ENCODE measurements at regions not wholly inside any gene's neighbourhood (a gene's known extent, or its start where the extent isn't known, plus 50 kb on each side); places are given as distances from the start of the nearest gene placed in this dataset.

DNA sequence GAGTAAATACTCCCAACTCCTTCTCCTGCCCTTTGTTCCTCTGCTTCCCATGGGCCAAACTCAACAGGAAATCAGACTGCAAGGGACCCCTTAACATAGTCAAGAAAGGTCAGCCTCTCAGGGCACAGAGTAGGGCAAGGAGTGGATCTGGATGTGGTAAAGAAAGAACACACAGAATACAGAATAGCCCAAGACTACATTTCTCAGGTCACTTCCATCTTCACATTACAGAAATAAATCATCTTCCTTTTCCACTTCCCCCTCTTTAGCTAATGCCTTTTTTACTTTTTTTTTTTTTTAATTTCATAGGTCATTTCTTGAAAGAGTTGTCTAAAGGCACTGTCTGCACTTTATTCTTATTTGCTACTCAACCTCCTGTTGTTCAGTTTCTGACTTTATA lies 558.3 kb downstream of the TNS1 start:
- Histone ChIP-seq H3K14ac (ENCODE audit: low read length) (no peak overlapping the region), H2BK12ac (ENCODE audit: low read length) (no peak overlapping the region), H3K9ac (ENCODE audit: low read length) (no peak overlapping the region), H2BK5ac (ENCODE audit: low read depth, low read length, poor library complexity) (no peak overlapping the region), H3K23ac (ENCODE audit: low read length) (no peak overlapping the region), H4K12ac (ENCODE audit: low read depth, low read length) (no peak overlapping the region), H3K4ac (ENCODE audit: low read depth, low read length) (no peak overlapping the region), H3K4me1 (ENCODE audit: control insufficient read depth in 1 of 2, insufficient read depth in 2 of 2, low read length in 2 of 2) (peaks cover 0 to 5% of the 10 kb centered on the region in 2 experiments), H4K8ac (ENCODE audit: low read depth, low read length) (no peak overlapping the region), H3K36me3 (ENCODE audit: control insufficient read depth in 1 of 2, insufficient read depth in 2 of 2, low read length in 2 of 2) (no peaks in the 10 kb centered on the region), H3K4me2 (ENCODE audit: low read length) (no peak overlapping the region), H4K91ac (ENCODE audit: low read depth, low read length) (no peak overlapping the region), H3K79me1 (ENCODE audit: low read length) (peaks cover 2% of the 10 kb centered on the region), H3K27ac (ENCODE audit: low read depth, low read length) (no peak overlapping the region), H2AK5ac (ENCODE audit: low read length) (no peak overlapping the region), H3K79me2 (ENCODE audit: control insufficient read depth, insufficient read depth, low read length, poor library complexity) (no peaks in the 10 kb centered on the region), H2AFZ (ENCODE audit: insufficient read depth, low read length, poor library complexity) (no peak overlapping the region), H3K18ac (ENCODE audit: low read length) (no peak overlapping the region), H3K27me3 (ENCODE audit: insufficient read depth, low read length) (no peaks in the 10 kb centered on the region), H3K9me3 (ENCODE audit: insufficient read depth, low read depth, low read length) (peaks cover 1% of the 10 kb centered on the region), H3K4me3 (ENCODE audit: low read depth, low read length) (no peak overlapping the region), H2BK120ac (ENCODE audit: insufficient read depth, low read length, poor library complexity) (no peak overlapping the region)
- no peak for DNase-seq

DNA sequence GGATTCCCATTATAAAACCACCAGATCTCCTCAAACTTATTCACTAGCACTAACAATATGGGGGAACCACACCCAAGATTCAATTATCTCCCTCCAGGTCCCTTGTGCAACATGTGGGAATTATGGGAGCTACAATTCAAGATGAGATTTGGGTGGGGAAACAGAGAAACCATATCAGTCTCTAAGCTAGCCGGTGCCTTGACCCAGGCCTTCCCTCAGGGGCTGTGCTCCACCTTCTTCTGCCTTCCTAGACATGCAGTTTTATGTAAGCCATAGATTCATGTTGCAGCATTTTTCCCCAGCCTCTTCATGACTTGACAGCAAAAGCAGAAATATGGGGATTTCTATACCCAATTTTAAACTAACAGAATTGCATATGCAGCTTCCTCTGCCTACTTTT lies 559.2 kb downstream of the TNS1 start:
- no peak for DNase-seq
- Histone ChIP-seq H2AFZ (ENCODE audit: insufficient read depth, low read length, poor library complexity) (no peak overlapping the region), H3K79me2 (ENCODE audit: control insufficient read depth, insufficient read depth, low read length, poor library complexity) (no peaks in the 10 kb centered on the region), H3K9me3 (ENCODE audit: insufficient read depth, low read depth, low read length) (peaks cover 1% of the 10 kb centered on the region), H2BK12ac (ENCODE audit: low read length) (no peak overlapping the region), H4K12ac (ENCODE audit: low read depth, low read length) (no peak overlapping the region), H3K4me3 (ENCODE audit: low read depth, low read length) (no peak overlapping the region), H3K27ac (ENCODE audit: low read depth, low read length) (no peak overlapping the region), H3K36me3 (ENCODE audit: control insufficient read depth in 1 of 2, insufficient read depth in 2 of 2, low read length in 2 of 2) (no peaks in the 10 kb centered on the region), H3K23ac (ENCODE audit: low read length) (no peak overlapping the region), H3K18ac (ENCODE audit: low read length) (no peak overlapping the region), H4K8ac (ENCODE audit: low read depth, low read length) (no peak overlapping the region), H2AK5ac (ENCODE audit: low read length) (no peak overlapping the region), H2BK5ac (ENCODE audit: low read depth, low read length, poor library complexity) (no peak overlapping the region), H3K4ac (ENCODE audit: low read depth, low read length) (no peak overlapping the region), H3K79me1 (ENCODE audit: low read length) (no peaks in the 10 kb centered on the region), H3K14ac (ENCODE audit: low read length) (no peak overlapping the region), H3K27me3 (ENCODE audit: insufficient read depth, low read length) (no peaks in the 10 kb centered on the region), H3K4me1 (ENCODE audit: control insufficient read depth in 1 of 2, insufficient read depth in 2 of 2, low read length in 2 of 2) (peaks cover 0 to 2% of the 10 kb centered on the region in 2 experiments), H4K91ac (ENCODE audit: low read depth, low read length) (no peak overlapping the region), H3K9ac (ENCODE audit: low read length) (no peak overlapping the region), H2BK120ac (ENCODE audit: insufficient read depth, low read length, poor library complexity) (no peak overlapping the region), H3K4me2 (ENCODE audit: low read length) (no peak overlapping the region)
- no CpG with 5 or more reads among the region's 1 CpG for WGBS (ENCODE audit: extremely low coverage, insufficient coverage, insufficient read length)

GRCh38 chr2:217440000-217440399 lies 562.8 kb downstream of the TNS1 start:
- no peak overlapping the region for H4K8ac ChIP-seq (ENCODE audit: low read depth, low read length)
- WGBS (ENCODE audit: extremely low coverage, insufficient coverage, insufficient read length): no CpG with 5 or more reads among the region's 1 CpG
- H3K4me1 ChIP-seq (ENCODE audit: control insufficient read depth in 1 of 2, insufficient read depth in 2 of 2, low read length in 2 of 2): peaks cover 0 to 7% of the 10 kb centered on the region in 2 experiments
- H3K27ac ChIP-seq (ENCODE audit: low read depth, low read length): no peak overlapping the region
- no peaks in the 10 kb centered on the region for H3K9me3 ChIP-seq (ENCODE audit: insufficient read depth, low read depth, low read length)
- H3K36me3 ChIP-seq (ENCODE audit: control insufficient read depth in 1 of 2, insufficient read depth in 2 of 2, low read length in 2 of 2): no peaks in the 10 kb centered on the region
- DNase-seq: no peak
- H3K4me2 ChIP-seq (ENCODE audit: low read length): no peak overlapping the region
- H2BK5ac ChIP-seq (ENCODE audit: low read depth, low read length, poor library complexity): no peak overlapping the region
- no peak overlapping the region for H3K23ac ChIP-seq (ENCODE audit: low read length)
- H3K4ac ChIP-seq (ENCODE audit: low read depth, low read length): no peak overlapping the region
- no peaks in the 10 kb centered on the region for H3K79me2 ChIP-seq (ENCODE audit: control insufficient read depth, insufficient read depth, low read length, poor library complexity)
- H3K79me1 ChIP-seq (ENCODE audit: low read length): peaks cover 5% of the 10 kb centered on the region
- H2AFZ ChIP-seq (ENCODE audit: insufficient read depth, low read length, poor library complexity): no peak overlapping the region
- no peak overlapping the region for H4K12ac ChIP-seq (ENCODE audit: low read depth, low read length)
- no peaks in the 10 kb centered on the region for H3K27me3 ChIP-seq (ENCODE audit: insufficient read depth, low read length)
- no peak overlapping the region for H2AK5ac ChIP-seq (ENCODE audit: low read length)
- no peak overlapping the region for H3K14ac ChIP-seq (ENCODE audit: low read length)
- no peak overlapping the region for H3K18ac ChIP-seq (ENCODE audit: low read length)
- H2BK12ac ChIP-seq (ENCODE audit: low read length): no peak overlapping the region
- H4K91ac ChIP-seq (ENCODE audit: low read depth, low read length): no peak overlapping the region
- no peak overlapping the region for H2BK120ac ChIP-seq (ENCODE audit: insufficient read depth, low read length, poor library complexity)
- no peak overlapping the region for H3K4me3 ChIP-seq (ENCODE audit: low read depth, low read length)
- H3K9ac ChIP-seq (ENCODE audit: low read length): no peak overlapping the region

- Histone ChIP-seq H3K36me3 (ENCODE audit: control insufficient read depth in 1 of 2, insufficient read depth in 2 of 2, low read length in 2 of 2) (no peaks in the 10 kb centered on the region), H2BK120ac (ENCODE audit: insufficient read depth, low read length, poor library complexity) (no peak overlapping the region), H3K4me3 (ENCODE audit: low read depth, low read length) (no peak overlapping the region), H3K4ac (ENCODE audit: low read depth, low read length) (no peak overlapping the region), H2BK12ac (ENCODE audit: low read length) (no peak overlapping the region), H2BK5ac (ENCODE audit: low read depth, low read length, poor library complexity) (no peak overlapping the region), H2AK5ac (ENCODE audit: low read length) (no peak overlapping the region), H3K9ac (ENCODE audit: low read length) (no peak overlapping the region), H3K18ac (ENCODE audit: low read length) (no peak overlapping the region), H3K14ac (ENCODE audit: low read length) (no peak overlapping the region), H3K79me1 (ENCODE audit: low read length) (peaks cover 10% of the 10 kb centered on the region), H3K23ac (ENCODE audit: low read length) (no peak overlapping the region), H3K9me3 (ENCODE audit: insufficient read depth, low read depth, low read length) (no peaks in the 10 kb centered on the region), H3K4me2 (ENCODE audit: low read length) (no peak overlapping the region), H3K27ac (ENCODE audit: low read depth, low read length) (no peak overlapping the region), H3K27me3 (ENCODE audit: insufficient read depth, low read length) (no peaks in the 10 kb centered on the region), H4K91ac (ENCODE audit: low read depth, low read length) (no peak overlapping the region), H3K79me2 (ENCODE audit: control insufficient read depth, insufficient read depth, low read length, poor library complexity) (no peaks in the 10 kb centered on the region), H4K8ac (ENCODE audit: low read depth, low read length) (no peak overlapping the region), H3K4me1 (ENCODE audit: control insufficient read depth in 1 of 2, insufficient read depth in 2 of 2, low read length in 2 of 2) (peaks cover 0 to 12% of the 10 kb centered on the region in 2 experiments), H2AFZ (ENCODE audit: insufficient read depth, low read length, poor library complexity) (no peak overlapping the region), H4K12ac (ENCODE audit: low read depth, low read length) (no peak overlapping the region)
- WGBS (ENCODE audit: extremely low coverage, insufficient coverage, insufficient read length): no CpG with 5 or more reads among the region's 1 CpG
- DNase-seq: no peak
Measured at GRCh38 chr2:217438821-217439220, 564.0 kb downstream of the TNS1 start.
